GM21360 (cell line): ENCODE measurements at regions not wholly inside any gene's neighbourhood (a gene's known extent, or its start where the extent isn't known, plus 50 kb on each side); places are given as distances from the start of the nearest gene placed in this dataset.
"Not testable (repeated sequence)": the region's sequence is repeated elsewhere in the genome, so short reads cannot be mapped to it uniquely, and the experiment has no call there.

Experiments used
- ATAC-seq: cut with Tn5 transposase; IDR thresholded peaks from one replicate; pipeline ENCODE4 v1.9.1; 2021; ENCODE audit warnings: mild to moderate bottlenecking, moderate library complexity; ENCODE audit not compliant: unreplicated experiment

- ATAC-seq, result no peak
Measured at GRCh38 chr2:175432793-175433192, 251.3 kb upstream of the ATP5MC3 start.

GRCh38 chr2:175432021-175432420 lies 250.5 kb upstream of the ATP5MC3 start:
- no peak for ATAC-seq

- ATAC-seq, result no peak
Measured at GRCh38 chr2:175431101-175431946, 249.8 kb upstream of the ATP5MC3 start.

- ATAC-seq, result no peak
Measured at GRCh38 chr2:175430236-175430635, 248.7 kb upstream of the ATP5MC3 start.

- no peak for ATAC-seq
Measured at GRCh38 chr2:175418224-175418835, 236.8 kb upstream of the ATP5MC3 start.

- no peak for ATAC-seq
Measured at GRCh38 chr2:175414882-175415487, 233.5 kb upstream of the ATP5MC3 start.

GRCh38 chr2:175414191-175414881 lies 232.8 kb upstream of the ATP5MC3 start:
- ATAC-seq, result no peak

- ATAC-seq, result not testable (repeated sequence)
Measured at GRCh38 chr2:175410941-175411340, 229.4 kb upstream of the ATP5MC3 start.

GRCh38 chr2:175404839-175405238 lies 223.3 kb upstream of the ATP5MC3 start:
- ATAC-seq, result no peak

GRCh38 chr2:175403599-175404221 lies 222.2 kb upstream of the ATP5MC3 start:
- ATAC-seq, result no peak

GRCh38 chr2:175402571-175402970 lies 221.1 kb upstream of the ATP5MC3 start:
- no peak for ATAC-seq

- ATAC-seq, result no peak
Measured at GRCh38 chr2:175401956-175402469, 220.5 kb upstream of the ATP5MC3 start.

- ATAC-seq, result no peak
Measured at GRCh38 chr2:175400975-175401374, 219.5 kb upstream of the ATP5MC3 start.

GRCh38 chr2:175399326-175399725 lies 217.8 kb upstream of the ATP5MC3 start:
- no peak for ATAC-seq

- ATAC-seq, result no peak
Measured at GRCh38 chr2:175398848-175399247, 217.3 kb upstream of the ATP5MC3 start.

GRCh38 chr2:175396696-175397095 lies 215.2 kb upstream of the ATP5MC3 start:
- no peak for ATAC-seq

- ATAC-seq, result no peak
Measured at GRCh38 chr2:175393851-175394250, 212.3 kb upstream of the ATP5MC3 start.

GRCh38 chr2:175383286-175383685 lies 201.8 kb upstream of the ATP5MC3 start:
- no peak for ATAC-seq

GRCh38 chr2:175373729-175374128 lies 192.2 kb upstream of the ATP5MC3 start:
- ATAC-seq, result no peak
